ENCODE measurements at regions not wholly inside any gene's neighbourhood (a gene's known extent, or its start where the extent isn't known, plus 50 kb on each side); places are given as distances from the start of the nearest gene placed in this dataset.

GRCh38 chr9:16987026-16987425, 116.6 kb upstream of the BNC2 start:
- no peak for TF ChIP-seq SOX13 (IDR thresholded peaks at IDR 0.05)
- no peak for TF ChIP-seq SOX13 (CRISPR knock-in tag; conservative IDR thresholded peaks at IDR 0.05 in 1 of 2, IDR thresholded peaks at IDR 0.05 in 1 of 2)
- TF ChIP-seq CTCF (CRISPR knock-in tag; IDR thresholded peaks at IDR 0.05): no peak
- no peak for TF ChIP-seq ZNF136 (CRISPR knock-in tag; IDR thresholded peaks at IDR 0.05; ENCODE audit: low read depth)
- TF ChIP-seq HNF4A (CRISPR knock-in tag; IDR thresholded peaks at IDR 0.05): no peak
- TF ChIP-seq ZNF225 (CRISPR knock-in tag; IDR thresholded peaks at IDR 0.05): no peak
- no peak for TF ChIP-seq KLF13 (CRISPR knock-in tag; IDR thresholded peaks at IDR 0.05)
- no peak for TF ChIP-seq ARHGAP35 (CRISPR knock-in tag; IDR thresholded peaks at IDR 0.05; ENCODE audit: borderline replicate concordance)
- no peak for TF ChIP-seq MTF2 (CRISPR knock-in tag; IDR thresholded peaks at IDR 0.05; ENCODE audit: borderline replicate concordance)
- TF ChIP-seq PHB2 (IDR thresholded peaks at IDR 0.05; ENCODE audit: partially characterized antibody): no peak
- TF ChIP-seq IRF2 (CRISPR knock-in tag; IDR thresholded peaks at IDR 0.05): no peak
- TF ChIP-seq POLR2A (IDR thresholded peaks at IDR 0.05; ENCODE audit: insufficient read depth in 1 of 2, low read depth in 2 of 2, low read length in 2 of 2): no peak
- no peak for TF ChIP-seq ZNF484 (CRISPR knock-in tag; IDR thresholded peaks at IDR 0.05; ENCODE audit: borderline replicate concordance, low read depth)
- TF ChIP-seq EP300 (IDR thresholded peaks at IDR 0.05; ENCODE audit: low read depth in 2 of 2, low read length in 2 of 2): no peak
- no peak for TF ChIP-seq EP300 (CRISPR knock-in tag; IDR thresholded peaks at IDR 0.05; ENCODE audit: borderline replicate concordance)
